HG03521 (cell line): ENCODE measurements at regions not wholly inside any gene's neighbourhood (a gene's known extent, or its start where the extent isn't known, plus 50 kb on each side); places are given as distances from the start of the nearest gene placed in this dataset.
A peak's percentile ranks its signal among the peaks of the same experiment; 100 is the strongest.

Experiments
- ATAC-seq: cut with Tn5 transposase; IDR thresholded peaks from one replicate; pipeline ENCODE4 v1.9.1; 2021; ENCODE audit warnings: mild to moderate bottlenecking, moderate library complexity; ENCODE audit not compliant: unreplicated experiment

DNA sequence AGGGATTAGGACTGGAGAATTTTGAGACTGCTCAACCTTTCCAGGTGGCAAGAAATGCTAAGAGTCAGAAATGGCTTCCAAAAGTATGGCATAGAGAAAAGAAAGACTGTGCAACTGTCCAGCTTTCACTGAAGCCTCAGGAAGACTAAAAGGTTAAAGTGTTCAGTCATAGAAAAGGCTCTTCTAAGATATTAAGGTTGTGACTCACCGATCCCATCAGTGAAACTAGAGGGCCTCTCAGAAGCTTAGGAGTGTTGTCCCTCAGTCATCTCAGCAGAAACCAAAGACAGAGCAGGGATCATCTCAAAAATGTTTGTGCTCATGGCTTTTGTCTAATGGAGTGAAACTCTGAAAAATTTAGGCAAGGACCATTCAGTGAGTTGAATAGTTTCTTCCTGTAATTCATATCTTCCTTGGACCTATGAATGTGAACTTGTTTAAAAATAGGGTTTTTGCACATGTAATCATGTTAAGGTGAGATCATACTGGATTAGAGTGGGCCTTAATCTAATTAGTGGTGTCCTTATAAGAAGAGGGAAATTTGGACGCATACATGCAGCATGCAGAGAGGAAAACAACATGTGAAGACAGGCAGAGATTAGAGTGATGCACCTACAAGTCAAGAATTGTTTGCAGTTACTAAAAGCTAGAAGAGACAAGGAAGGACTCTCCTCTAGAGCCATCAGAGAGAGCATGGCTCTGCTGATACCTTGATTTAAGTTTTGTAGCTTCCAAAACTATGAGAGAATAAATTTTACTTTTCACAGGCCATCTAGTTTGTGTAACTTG is 71.3 kb downstream of the RPE65 start:
- no peak for ATAC-seq

DNA sequence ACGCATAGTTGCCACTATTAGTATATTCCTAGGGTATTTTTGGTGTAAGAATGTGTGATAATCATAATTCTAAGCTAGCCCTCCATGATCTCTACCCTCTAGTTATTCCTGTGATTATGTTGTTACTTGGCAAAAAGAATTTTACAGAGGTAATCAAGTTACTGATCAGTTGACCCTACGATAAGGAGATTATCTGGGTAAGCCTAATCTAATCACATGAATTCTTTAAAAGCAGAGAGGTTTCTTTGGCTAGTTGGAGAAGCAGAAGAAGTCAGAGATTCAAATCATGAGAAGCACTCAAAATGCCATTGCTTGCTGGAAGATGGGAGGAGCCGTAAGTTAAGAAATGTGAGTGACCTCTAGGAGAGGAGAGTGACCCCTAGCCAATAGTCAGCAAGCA is 72.7 kb downstream of the RPE65 start:
- ATAC-seq, result no peak

GRCh38 chr1:68376441-68376840 is 73.3 kb downstream of the RPE65 start:
- no peak for ATAC-seq

DNA sequence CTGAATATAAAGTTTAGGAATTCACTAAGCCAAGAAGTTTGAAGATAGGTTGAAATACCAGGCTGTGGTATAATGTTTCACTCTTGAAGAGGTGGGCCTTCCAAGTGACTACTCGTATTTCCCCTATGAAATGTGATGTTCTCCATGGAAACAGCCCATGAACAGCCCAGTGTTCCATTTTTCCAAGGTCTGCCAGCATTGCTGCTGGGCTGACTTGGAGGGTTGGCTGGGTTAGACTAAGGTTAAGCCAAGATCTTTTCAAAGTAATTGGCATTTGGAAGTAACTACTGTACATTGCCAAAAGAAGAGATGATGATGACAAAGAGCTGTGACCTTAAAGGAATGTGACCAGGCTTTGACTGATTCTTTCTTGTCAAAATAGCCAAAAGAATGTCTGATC is 73.8 kb downstream of the RPE65 start:
- ATAC-seq, result no peak

DNA sequence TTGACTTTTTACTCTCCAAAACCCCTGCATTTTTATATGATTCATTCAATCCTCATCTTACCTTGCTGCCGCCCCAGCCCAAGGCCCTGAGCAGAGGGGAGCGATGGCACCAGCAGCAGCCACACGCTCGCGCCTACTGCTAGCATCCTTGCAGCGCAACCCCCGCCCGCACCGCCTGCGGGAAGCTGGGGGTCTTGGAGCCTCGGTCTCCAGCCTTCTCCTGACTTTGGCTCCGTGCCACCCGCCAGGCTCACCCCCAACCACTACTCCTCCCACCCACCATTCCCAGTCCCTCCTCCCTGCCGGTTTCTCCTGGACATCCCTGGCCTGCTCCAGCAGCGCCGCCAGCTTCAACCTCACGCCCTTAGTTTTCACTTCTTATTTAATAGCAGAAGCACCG is 76.6 kb downstream of the RPE65 start:
- no peak for ATAC-seq

DNA sequence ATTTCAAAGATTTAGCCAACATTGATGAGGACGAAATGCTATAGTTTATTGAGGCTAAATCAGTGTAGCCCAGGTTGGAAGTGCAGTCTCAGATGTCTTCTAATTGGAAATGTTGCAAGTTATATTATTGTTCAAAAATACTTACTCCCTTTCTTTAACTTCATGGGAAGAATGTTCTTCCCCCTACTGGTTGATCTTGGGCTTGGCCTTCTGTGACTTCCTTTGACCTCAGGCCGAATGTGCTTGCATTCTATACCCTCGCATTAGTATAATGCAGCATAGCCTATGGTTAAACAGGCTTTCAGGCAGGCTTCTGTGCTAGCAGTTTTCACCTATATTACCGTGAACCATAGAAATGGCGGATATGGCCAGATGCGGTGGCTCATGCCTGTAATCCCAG is 77.3 kb downstream of the RPE65 start:
- ATAC-seq, result no peak

- no peak for ATAC-seq
Observed at GRCh38 chr1:68370101-68370915, 79.4 kb downstream of the RPE65 start.

DNA sequence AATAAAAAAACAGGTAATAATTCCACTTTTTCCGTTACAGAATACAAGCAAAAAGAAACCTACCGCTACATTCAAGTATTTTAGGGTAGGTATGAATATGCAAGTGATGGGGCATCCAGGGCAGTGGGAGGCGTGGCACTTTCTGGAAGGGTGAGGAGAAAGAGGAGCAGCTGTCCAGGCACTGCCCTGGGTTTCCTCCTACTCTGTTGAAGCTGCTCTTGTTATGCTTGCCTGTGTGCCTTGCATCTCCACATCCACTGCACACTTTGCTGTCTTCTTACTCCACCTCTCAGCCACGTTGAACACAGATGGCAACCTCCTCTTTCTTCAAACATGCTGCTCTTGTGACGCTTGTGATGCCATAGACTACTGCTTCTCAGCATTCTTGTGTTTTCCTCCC is 83.2 kb downstream of the RPE65 start:
- no peak for ATAC-seq

DNA sequence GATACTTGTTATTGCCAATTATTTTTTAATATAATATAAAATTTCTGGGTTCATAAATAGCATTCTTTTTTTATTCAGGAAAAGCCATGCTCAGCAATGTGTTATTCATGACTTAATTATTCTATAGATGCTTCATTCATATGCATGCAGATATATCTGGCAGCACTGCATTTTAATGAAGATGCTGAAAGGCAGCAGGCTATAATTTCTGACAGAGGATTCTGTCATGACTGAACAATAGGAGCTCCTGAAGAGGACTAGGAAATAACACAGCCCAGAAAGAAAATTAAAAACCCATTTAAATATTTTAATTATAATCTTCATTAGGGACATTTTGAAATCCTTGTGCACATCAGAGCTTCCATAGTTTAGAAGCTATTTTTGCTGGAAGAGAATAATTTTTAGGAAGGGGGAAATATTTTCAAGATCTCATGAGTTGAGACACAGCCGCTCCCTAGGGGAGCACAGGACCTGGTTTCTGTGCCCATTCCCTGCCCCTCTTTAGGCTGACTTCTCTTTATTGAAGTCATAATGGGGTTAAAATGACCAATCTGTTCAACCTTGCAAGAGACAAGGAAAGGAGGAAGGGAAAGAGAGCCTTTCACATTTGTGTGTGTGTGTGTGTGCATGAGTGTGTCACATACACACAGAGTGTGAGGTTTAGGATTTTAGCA is 83.9 kb downstream of the RPE65 start:
- no peak for ATAC-seq

DNA sequence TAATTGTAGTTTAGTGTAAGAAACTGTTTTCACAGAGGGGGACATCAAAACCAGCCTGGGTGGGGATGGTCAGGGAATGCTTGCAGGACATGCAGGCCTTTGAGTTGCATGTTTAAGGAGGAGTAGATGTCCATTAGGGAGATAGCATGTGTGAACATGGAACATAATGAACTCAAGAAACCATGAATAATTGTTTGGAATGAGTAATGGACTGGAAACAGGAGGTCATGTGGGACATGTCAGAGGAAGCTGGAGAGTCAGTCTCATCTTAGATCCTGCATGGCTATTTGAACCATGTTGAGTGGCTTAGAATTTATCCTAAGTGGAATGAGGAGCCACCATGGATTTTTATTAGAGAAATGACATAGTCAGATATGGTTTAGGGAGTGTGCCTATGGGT is 86.4 kb downstream of the RPE65 start:
- no peak for ATAC-seq

DNA sequence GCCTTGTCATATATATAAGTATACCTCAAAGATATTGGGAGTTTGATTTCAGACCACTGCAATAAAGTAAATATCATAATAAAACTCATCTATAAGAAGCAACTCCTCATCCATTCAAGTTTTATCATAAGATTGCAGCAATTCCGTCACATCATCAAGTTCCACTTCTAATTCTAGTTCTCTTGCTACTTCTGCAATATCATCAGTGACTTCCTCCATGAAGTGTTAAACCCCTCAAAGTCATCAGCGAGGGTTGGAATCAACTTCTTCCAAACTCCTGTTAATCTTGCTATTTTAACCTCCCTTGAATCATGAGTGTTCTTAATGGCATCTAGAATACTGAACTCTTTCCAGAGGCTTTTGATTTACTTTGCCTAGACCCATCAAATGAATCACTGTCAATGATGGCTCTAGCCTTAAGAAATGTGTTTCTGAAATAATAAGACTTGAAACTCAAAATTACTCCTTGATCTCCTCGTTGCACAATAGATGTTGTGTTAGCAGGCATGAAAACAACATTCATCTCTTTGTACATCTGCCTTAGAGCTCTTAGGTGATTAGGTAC is 88.3 kb downstream of the RPE65 start:
- no peak for ATAC-seq

GRCh38 chr1:68359045-68359444 is 90.7 kb downstream of the RPE65 start:
- no peak for ATAC-seq

- ATAC-seq, result no peak
Observed at GRCh38 chr1:68358439-68358838, 91.3 kb downstream of the RPE65 start.

- ATAC-seq, result no peak
Observed at GRCh38 chr1:68355614-68356013, 94.1 kb downstream of the RPE65 start.

GRCh38 chr1:68352202-68352601 is 97.6 kb downstream of the RPE65 start:
- no peak for ATAC-seq

DNA sequence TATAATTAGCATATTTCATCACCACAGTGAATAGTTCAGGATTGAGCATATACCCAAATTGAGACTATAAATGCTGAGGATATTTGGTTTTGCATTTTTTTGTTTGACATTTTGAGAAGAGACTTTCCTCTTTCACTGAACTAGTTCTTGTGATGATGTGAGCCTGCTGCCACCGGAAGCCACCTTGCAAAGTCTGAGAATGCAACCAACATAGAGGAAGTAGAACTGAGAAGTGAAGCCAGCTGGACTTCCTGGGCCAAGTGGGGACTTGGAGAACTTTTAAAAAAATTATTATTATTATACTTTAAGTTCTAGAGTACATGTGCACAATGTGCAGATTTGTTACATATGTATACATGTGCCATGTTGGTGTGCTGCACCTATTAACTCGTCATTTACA is 102.3 kb downstream of the RPE65 start:
- peak; percentile 92 for ATAC-seq

GRCh38 chr1:68346188-68346808 is 103.5 kb downstream of the RPE65 start:
- no peak for ATAC-seq

- no peak for ATAC-seq
Observed at GRCh38 chr1:68344208-68344607, 105.5 kb downstream of the RPE65 start.

GRCh38 chr1:68340951-68341350 is 108.6 kb upstream of the WLS start:
- ATAC-seq, result no peak

GRCh38 chr1:68339505-68339904 is 107.2 kb upstream of the WLS start:
- no peak for ATAC-seq

- no peak for ATAC-seq
Observed at GRCh38 chr1:68338081-68338480, 105.8 kb upstream of the WLS start.
